SHP77 treated with DMSO at 0.1 percent for 48 hours (cell line): ENCODE measurements at regions not wholly inside any gene's neighbourhood (a gene's known extent, or its start where the extent isn't known, plus 50 kb on each side); places are given as distances from the start of the nearest gene placed in this dataset.
"Not testable (repeated sequence)": the region's sequence is repeated elsewhere in the genome, so short reads cannot be mapped to it uniquely, and the experiment has no call there.

Source experiments
- DNase-seq: peaks from one replicate; lab custom pipeline; 2025; lab: John Stamatoyannopoulos, UW

DNA sequence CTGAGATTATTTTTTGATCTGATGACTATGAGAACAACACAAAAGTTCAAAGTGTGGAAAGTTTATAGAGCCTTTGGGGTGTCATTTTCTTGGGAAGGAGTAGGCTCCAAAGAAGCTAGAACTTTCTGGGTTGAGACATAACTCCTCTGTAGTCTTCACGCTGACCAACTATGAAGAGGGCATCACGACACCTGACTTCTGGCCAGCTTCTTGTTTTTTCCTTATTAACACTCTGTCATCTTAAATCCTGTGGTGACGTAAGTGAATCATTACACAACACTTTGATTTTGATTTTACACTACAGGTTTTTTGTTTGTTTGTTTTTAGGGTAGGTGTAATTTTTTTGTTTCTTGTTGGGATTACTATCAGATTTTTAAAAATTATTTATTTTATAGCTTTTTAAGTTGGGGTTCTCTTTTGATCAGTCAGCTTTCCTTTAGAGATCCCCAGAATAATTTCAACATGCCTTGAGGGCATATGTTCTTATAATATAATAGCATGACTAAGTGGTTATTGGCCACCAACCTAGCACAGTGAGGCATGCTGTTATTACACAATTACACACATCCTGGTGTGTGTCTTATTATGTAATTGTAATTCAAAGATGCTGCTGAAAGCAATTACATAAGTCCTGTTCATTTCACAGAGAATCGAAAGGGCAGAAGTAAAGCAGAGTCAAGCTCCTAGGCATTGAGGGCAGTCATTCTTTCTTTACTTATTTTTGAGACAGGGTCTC lies 281.6 kb upstream of the NOTCH2NLA start:
- not testable (repeated sequence) for DNase-seq

DNA sequence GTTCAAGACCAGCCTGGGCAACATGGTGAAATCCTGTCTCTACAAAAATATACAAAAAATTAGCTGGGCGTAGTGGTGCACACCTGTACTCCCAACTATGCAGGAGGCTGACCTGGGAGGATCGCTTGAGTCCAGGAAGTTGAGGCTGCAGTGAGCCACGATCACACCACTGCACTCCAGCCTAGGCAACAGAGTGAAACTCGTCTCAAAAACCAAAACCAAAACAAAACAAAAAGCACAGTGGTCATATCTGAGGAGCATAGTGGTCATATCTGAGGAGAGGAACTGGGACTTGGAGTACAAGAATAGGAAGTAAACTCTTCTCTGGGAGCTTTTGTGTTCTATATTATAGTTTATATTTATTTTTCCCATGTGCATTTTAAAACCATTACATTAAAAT lies 275.3 kb upstream of the NOTCH2NLA start:
- DNase-seq, result not testable (repeated sequence)

DNA sequence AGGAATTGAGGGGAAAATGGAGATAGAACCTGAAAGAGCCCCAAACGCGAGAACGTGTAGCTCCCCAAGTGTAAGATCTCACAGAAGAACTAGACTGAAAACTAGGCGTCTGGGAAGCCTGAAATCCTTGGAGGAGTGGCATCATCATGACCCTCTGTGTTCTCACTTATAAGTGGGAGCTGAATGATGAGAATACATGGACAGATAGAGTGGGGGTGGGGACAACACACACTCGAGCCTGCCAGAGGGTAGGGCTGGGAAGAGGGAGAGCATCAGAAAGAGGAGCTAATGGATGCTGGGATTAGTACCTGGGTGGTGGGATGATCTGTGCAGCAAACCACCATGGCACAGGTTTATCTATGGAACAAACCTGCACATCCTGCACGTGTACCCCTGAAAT lies 258.7 kb upstream of the NOTCH2NLA start:
- DNase-seq, result not testable (repeated sequence)

DNA sequence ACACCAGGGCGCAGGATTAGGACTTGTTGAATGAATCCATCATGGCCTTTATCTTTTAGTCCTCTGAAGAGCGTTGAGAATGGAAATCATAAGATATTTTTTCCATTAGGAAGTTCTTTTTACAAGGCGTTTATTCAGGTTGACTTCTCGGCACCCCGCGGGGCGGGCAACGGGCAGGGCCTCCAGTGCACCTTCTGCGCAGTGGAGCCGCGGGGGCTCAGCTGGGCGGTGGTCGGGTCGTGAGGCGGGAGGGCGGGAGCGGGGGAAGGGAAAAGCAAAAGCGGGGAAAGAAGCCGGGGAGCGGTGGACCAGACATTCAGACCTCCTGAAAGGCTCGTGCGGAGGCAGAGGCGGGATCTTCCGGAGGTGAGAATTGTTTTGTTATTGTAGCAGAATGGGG lies 258.3 kb upstream of the NOTCH2NLA start:
- not testable (repeated sequence) for DNase-seq

DNA sequence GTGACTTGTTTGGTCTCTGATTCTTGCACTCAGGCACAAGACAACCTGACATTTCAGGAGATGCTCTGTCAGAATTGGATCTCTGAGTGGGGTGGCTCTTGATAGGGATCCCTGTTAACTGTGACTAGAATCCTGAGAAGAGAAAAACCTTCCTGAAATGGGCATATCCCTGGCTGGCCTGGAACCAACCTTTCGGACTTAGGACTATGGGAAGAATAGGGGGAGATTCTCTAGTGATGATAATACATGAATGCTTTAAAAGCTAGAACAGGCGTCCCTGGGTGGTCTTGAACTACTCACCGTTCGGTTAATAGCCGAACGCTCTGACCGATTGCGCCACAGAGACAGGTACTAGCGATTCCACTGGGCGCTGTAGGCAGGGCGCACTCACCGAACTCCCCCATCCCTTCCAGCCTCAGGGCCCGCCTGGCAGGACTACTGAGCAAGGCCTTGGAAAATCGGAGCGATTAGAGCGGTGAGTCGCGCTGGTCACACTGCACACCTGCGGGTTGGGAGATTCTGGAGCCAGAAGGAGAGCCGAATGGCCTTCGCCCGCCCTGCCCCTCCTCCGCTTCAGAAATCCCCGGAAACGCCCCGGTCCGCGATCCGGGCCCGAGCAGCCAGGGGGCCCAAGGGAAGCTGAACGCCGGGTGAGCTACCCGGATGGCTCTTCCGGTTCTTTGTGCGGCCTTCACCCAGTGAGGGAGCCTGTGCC lies 257.6 kb upstream of the NOTCH2NLA start:
- DNase-seq, result peak; percentile 42

DNA sequence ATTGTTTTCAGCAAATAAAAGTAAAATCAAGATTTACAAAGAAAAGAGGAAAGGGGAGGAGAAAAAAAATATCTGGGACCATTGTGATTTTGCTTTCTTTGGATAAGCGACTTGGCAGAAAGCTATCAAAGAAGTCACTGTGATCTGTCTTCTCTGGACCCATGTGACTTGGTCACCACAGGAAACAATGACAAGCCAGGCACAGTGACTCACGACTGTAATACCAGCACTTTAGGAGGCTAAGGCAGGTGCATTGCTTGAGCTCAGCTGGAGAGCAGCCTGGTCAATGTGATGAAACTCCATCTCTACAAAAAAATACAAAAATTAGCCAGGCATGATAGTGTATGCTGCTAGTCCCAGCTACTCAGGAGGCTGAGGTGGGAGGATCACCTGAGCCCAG lies 255.4 kb upstream of the NOTCH2NLA start:
- not testable (repeated sequence) for DNase-seq

DNA sequence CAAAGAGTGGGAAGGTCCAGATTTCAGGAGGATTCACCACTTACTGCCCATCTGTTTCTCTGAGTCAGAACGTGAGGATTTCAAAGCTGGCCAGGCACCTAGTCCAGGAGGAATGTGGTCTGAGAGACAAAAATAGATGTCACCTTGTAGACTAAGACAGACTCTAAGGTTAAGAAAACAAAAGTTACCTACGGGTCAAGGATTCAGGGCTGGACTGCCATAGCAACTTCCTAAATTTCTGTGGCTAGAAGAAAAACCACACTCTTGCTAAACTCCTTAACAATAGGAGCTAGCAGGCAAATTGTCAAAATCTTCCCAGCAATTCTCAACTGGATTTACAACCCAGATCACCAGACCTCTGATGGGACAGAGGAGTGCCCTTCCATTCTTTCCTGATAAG lies 250.4 kb upstream of the NOTCH2NLA start:
- not testable (repeated sequence) for DNase-seq

DNA sequence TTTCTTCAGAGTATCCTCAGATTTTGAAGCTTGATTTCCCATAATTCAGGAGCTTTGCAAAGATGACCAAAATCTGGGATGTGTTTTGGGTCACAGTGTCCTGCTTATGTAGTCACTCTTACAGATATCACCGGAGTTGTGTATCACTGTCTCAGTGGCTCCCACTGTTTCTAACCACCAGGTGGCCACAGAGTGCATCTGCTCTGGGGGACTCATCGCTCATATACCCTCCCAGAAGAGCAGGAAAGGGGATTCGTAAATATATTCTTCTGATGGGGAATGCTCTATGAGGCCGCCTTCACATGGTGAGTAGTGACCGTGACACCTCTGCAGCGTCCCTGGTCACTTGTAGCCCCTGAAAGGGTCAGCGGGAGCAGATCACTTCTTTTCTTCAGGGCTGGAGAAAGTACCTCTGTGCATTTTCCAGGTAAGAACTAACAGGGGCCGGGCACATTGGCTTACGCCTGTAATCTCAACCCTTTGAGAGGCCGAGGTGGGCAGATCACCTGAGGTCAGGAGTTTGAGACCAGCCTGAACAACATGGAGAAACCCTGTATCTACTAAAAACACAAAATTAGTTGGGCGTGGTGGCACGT lies 249.4 kb upstream of the NOTCH2NLA start:
- DNase-seq, result peak; percentile 36

DNA sequence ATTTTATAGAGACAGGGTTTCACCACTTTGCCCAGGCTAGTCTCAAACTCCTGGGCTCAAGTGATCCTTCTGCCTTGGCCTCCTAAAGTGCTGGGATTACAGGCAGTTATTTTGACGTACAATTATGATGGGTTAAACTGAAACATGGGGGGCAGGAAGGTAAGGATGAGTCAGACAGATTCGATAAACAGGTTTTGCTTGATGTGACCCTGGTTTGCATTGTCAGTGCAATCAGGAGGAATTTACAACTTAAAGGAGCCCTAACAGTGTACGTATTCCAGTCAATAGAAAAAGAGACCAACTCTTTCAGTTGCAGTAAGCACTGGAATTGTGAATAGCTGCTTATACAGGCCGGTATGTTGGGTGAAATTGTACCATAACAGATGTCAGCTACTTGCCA lies 246.3 kb upstream of the NOTCH2NLA start:
- DNase-seq, result not testable (repeated sequence)

DNA sequence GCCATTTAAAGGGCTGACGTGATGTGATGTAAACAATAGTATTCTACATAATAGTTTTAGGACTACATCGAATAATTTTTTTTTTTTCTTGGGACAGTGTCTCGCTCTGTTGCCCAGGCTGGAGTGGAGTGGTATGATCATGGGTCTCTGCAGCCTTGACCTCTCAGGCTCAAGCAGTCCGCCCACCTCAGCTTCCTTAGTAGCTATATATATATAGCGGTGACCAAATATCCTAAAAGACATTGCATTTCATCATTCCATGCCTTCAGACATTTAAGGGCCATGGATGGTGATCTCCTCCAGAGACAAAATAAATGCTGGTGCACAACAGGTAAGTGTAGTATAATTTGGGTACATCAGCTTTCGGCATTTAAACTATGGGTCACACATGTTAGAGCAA lies 245.4 kb upstream of the NOTCH2NLA start:
- not testable (repeated sequence) for DNase-seq

DNA sequence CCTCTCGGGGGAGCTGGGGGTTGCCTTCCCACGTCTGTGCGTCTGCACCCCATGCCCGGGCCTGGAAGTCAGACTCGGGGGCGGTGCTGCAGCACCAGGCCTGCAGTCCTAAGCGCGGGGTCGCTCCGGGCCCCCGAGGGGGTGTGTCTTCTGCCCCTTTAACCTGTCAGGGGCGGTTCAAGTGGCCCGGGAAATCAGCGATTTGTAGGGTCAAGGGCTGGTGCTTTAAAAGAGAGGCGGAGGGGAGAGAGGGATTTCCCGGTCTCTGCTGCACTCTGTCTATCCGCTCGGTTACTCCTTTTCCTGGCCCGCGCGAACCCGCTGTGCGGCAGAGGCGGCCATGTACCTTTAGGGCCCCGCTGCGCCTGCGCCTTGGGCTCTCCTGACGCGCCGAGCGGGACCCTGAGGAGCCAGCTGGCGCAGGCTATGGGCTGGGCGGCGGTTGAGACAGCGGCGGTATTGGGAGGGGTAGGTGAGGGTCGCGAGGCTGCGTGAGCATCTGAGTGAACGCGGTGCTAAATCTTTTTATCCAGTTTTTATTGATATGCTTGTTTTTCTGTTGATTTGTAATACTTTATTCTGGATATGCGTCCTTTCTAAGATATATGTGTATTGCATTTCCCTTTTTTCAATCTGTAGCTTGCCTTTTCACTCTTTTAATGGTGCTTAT lies 243.5 kb upstream of the NOTCH2NLA start:
- peak; percentile 55 for DNase-seq

DNA sequence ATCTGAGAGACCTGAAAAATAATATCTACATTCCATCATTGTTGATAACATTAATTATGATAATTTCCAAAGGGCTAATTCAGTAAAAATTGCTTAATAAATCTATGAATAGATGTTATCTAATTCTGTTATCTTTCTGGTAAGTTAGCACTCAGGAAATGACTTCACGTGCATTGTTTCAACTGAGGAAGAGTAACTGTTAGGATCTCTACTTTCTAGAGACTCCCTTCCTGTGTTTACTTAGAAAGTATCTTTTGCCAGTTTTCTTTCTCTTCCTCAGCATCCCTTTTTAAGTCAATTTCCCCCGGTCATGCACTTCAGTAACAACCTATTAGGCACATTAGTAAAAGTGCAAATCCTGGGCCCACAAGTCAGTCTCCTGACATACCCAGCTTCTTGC lies 231.1 kb upstream of the NOTCH2NLA start:
- DNase-seq, result not testable (repeated sequence)

DNA sequence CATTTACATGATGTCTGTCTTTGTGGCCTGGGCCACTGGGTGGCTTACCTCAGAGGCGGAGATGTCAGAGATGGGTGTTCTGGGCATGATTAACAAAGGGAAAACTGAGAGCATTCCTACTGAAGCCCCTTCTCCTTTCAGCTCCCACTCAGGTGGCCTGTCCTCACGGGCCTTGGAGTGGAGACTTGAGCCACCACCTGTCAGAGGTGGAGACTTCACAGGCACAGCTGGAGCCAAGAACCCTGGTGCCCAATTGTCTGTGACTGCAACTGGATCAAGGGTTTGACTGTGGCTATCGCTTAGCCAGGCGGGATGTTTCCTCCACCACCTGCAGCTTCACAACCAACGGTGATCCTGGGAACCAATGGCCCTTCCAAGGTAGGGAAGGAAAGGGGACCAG lies 230.5 kb upstream of the NOTCH2NLA start:
- not testable (repeated sequence) for DNase-seq

DNA sequence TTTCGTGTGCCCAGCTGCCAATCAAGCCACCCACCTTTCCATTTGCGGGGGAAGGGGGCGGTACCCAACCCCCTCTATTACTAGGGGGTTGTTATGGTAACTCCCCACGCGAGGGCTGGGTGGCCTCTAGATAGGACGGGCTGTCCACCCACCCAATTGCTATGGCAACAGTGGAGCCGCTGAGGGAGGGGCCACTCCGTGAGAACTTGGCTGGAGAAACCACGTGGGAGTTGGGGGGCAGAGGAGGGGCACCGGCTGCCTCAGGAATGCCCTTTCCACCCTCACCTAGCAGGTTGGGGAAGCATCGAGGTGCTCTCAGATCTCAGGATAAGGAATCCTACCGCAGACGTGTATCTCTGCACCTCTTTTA lies 220.0 kb upstream of the NOTCH2NLA start:
- not testable (repeated sequence) for DNase-seq

DNA sequence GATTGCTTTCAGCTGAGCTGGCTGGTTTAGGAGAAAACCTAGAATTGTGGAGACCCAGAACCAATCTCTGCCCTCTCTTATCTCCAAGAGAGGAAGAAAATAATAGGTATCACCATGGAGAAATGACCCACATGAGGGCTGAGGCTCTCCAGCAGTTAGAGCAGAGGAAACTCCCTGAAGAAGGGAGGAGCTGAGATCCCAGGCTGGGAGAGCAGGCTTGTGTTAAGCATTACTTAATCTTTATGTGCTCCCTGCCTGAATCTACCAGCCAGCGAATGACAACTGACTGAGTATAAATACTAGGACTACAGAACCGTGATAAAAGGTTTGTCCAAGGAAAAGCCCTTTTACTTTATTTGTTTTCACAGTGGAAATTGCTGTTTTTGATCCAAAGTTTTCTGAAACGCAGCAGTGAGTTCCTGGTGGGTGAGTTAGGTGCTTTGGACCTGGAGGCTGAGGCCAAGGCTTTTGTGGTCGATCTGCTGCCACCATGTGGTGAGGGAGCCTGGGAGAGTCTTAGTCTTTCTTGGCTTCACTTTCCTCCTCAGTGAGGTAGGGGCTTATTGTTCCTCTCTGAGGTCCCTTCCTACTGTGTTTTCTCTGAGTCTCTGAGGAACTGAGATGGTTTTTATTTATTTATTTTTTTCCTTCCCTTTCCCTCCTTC lies 219.5 kb upstream of the NOTCH2NLA start:
- not testable (repeated sequence) for DNase-seq

DNA sequence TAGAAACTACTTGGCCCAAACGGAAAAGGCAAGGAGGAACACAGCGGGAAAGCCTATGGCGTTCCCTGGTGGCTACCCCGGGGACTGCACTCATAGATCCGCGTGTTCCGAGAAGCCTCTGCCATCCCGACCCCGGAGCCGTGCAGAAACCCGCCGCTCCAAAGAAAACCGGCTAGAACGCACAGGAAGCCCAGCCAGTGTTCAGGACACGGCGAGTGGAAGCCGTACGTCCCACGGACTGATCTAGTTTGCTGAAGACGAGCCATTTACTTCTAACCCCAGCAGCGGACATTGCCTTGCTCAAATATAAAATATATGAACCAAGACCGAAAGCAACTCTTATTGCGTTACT lies 215.0 kb upstream of the NOTCH2NLA start:
- DNase-seq, result not testable (repeated sequence)

DNA sequence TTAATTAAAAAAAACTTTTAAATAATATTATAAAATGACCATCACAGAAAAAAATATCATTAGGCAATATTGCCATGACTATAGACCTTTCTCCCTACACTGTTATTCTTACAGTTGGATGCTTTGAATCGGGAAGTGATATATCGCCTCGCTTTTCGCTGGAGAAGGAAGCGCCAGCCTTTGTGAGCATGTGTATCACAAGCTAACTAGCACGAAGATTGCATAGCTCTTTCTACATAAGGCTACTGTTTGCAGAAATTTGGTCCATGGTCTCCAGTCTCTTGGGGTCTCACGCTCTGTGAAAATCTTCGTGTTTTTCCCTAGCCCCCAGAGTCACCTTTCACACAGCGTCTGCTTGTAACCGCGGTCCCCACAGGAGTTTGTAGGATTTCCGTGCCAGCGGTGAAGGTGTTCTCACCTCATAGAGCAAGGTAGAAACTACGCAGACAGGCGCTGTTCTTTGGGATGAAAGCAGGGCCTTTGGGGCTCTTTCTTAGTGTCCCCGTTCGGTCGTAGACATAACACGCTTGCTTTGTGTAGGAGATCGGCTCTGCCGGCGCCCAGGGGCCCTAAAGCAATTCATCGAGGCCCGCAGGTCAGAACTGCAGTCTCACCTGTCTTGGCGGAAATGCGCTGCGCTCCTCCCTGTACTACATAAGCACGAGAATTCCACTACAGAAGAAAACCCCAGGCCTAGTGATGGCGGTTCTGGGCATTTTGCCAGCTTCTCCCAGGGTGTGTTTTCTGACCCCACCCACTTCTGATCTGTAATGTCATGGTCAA lies 214.5 kb upstream of the NOTCH2NLA start:
- DNase-seq, result not testable (repeated sequence)

DNA sequence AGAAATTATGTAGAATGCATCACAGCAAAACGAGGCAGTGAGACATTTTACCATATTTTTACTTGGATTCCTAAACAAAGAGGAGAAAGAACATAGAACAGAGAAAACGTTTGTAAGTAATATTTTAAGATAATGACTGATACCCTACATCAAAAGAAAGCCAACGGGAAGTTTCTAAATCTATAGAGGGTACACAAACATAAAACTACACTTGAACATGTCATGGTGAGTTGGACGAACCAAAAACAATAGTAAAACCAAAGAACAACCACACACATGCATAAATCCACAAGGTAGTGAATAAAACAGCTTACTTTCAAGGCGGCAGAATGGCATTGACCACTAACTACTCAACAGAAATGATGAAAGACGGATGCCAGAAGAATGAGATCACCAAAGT lies 209.7 kb upstream of the NOTCH2NLA start:
- not testable (repeated sequence) for DNase-seq

DNA sequence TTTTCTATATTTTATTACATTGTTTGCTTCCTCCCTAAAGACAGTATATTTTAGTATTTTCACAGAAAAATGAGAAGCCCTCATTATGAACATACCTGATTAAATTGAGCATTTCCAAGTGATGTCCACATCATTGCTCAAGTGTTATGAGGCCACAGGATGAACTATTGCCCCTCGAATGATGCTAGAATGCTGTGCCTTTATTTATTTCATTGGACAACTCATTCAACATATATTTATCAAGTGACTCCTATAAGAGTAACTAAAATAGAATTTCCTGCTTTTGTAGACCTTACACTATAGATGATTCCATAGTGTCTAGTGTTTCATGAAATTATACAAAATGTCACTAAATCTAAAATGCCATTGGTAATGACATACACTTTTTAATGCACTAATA lies 187.8 kb upstream of the NOTCH2NLA start:
- DNase-seq, result not testable (repeated sequence)

DNA sequence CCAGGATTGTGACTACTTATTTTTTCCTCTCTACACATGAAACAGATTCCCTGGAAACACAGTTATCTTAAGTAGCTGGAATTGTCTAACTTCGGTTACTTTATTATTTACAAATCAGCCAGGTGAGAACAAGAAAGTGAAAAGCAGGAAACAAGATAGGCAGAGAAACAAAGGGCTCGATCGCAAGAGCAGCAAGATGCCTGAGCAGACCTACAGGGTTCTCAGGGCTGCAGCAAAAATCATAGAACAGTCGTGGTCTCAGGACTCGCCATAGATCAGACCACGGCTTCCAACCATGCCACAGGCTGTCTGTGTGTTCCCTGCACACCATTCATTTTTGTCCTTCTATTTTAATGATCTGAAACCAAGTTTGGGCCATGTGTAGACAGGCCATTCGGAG lies 186.2 kb upstream of the NOTCH2NLA start:
- DNase-seq, result not testable (repeated sequence)

DNA sequence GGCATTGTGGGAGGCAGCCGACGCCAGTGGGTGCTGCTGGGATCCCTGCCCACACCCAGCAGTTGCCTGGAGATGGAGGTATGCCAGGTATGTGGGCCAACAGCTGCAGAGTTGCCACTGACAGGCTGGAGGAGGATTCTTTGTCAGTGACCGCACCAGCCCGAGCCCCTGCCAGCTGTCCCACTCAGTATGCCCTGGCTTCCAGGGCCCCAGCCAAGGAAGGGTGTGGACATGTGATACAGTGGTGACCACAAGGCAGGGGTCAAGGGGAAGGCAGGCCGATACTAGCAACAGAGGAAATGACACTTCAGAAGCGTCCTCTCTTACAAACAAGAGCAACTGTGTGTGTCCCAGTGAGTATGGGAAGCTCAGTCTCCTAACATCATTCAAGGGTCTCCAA lies 185.1 kb upstream of the NOTCH2NLA start:
- DNase-seq, result not testable (repeated sequence)
